HCEC 1CT (cell line): ENCODE measurements at regions not wholly inside any gene's neighbourhood (a gene's known extent, or its start where the extent isn't known, plus 50 kb on each side); places are given as distances from the start of the nearest gene placed in this dataset.
A peak's percentile ranks its signal among the peaks of the same experiment; 100 is the strongest.
"Not testable (repeated sequence)": the region's sequence is repeated elsewhere in the genome, so short reads cannot be mapped to it uniquely, and the experiment has no call there.

Source experiments
- DNase-seq: peaks from one replicate; pipeline ENCODE4 v3.0.0-alpha.2; 2017

DNA sequence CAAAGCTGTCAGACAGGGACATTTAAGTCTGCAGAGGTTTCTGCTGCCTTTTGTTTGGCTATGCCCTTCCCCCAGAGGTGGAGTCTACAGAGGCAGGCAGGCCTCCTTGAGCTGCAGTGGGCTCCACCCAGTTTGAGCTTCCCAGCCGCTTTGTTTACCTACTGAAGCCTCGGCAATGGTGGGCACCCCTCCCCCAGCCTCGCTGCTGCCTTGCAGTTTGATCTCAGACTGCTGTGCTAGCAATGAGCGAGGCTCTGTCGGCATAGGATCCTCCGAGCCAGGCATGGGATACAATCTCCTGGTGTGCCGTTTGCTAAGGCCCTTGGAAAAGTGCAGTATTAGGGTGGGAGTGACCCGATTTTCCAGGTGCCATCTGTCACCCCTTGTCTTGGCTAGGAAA is 149.4 kb upstream of the PGRMC2 start:
- DNase-seq = not testable (repeated sequence)

DNA sequence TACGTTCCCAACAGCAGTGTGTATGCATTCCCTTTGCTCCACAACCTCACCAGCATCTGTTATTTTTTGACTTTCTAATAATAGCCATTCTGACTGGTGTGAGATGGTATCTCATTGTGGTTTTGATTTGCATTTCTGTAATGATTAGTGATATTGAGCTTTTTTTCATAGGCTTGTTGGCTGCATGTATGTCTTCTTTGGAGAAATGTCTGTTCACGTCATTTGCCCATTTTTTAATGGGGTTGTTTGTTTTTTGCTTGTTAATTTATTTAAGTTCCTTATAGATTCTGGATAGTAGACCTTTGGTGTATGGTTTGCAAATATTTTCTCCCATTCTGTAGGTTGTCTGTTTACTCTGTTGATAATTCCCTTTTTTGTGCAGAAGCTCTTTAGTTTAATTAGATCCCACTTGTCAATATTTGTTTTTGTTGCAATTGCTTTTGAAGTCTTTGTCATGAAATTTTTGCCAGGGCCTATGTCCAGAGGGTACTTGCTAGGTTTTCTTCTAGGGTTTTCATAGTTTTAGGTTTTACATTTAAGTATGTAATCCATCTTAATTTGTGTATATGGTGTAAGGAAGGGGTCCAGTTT is 141.5 kb upstream of the PGRMC2 start:
- DNase-seq = not testable (repeated sequence)

DNA sequence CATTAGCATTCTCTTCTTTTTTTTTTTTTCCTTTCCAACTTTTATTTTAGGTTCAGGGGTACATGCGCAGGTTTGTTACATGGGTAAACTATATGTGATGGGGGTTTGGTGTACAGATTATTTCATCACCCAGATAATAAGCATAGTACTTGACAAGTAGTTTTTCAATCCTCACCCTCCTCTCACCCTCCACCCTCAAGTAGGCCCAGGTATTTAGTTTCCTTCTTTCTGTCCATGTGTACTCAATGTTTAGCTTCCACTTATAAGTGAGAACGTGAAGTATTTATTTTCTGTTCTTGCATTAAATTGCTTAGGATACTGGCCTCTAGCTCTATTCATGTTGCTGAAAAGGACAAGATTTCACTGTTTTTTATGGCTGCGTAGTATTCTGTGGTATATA is 140.8 kb upstream of the PGRMC2 start:
- no peak for DNase-seq

DNA sequence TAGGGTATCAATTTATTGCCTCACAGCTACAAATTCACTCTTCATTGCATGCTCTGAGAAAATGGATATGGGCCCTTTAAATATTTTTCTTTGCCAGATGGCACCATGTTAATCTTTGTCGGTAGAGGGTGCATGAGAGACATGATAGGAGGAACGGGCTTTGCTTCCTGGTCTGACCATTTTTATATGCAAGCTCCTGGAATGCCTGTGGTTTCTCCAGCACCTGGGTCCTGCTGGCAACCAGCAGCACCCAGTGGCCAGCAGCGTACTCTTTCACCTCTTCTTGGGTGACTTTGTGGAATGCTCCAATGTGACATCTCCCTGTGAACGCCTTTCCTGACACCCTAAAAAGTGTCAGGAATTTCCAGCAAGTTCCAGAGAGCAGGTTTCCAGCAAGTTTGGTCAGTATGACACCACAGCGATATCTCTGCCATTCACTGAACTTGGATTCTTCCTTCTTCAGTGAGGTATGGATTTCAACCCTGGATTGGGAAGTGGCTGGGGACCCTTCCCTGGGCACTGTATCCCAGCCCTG is 140.3 kb upstream of the PGRMC2 start:
- peak; percentile 66 for DNase-seq

DNA sequence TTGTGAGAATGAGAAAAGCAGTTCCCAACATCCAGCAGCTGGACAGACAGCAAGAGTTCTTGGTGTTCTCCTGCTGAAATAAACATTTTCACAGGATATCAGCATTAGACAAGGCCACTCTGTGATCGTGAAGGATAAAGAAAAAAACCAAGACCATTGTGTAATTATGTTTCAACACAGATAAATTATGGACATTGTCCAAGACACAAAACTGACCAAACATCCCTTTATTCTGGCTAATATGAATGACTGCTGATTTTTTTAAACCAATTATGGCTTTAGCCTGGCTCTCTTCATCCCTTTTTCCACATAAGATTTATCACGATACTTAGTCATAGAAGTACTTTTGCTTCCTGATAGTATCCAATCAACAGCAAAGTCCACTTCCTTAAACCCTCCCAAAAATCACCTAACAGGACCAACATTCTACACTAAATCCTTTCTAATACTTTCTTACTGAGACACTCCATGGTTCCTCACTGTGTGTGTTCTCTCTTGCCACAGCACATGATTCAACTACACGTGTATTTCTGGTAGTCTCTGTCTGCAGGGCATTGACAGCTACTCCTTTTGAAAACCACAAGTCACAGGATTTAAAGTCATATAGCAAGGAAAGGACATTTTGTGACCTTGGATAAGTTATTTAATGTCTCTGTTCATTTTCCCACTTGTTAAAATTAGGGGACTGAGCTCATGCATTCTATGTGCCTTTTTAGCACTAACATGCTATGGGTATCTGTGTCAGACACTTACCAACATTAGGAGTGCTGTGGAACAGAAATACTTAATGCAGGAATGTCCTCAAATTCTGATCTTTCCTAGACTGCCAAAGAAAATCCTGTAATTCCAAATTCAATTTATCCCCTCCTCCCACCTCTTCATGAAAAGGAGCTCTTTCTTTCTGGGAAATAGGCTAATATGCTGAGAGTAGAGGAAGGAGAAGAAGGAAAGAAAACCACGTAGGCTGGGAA is 137.2 kb upstream of the PGRMC2 start:
- DNase-seq = peak; percentile 24

DNA sequence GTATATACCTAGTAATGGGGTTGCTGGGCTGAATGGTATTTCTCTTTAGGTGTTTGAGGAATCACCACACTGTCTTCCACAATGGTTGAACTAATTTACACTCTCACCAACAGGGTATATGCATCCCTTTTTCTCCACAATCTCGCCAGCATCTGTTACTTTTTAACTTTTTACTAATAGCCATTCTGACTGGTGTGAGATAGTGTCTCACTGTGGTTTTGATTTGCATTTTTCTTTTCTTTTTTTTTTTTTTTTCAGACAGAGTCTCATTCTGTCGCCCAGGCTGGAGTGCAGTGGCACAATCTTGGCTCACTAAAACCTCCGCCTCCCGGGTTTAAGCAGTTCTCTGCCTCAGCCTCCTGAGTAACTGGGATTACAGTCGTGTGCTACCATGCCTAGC is 134.7 kb upstream of the PGRMC2 start:
- not testable (repeated sequence) for DNase-seq

DNA sequence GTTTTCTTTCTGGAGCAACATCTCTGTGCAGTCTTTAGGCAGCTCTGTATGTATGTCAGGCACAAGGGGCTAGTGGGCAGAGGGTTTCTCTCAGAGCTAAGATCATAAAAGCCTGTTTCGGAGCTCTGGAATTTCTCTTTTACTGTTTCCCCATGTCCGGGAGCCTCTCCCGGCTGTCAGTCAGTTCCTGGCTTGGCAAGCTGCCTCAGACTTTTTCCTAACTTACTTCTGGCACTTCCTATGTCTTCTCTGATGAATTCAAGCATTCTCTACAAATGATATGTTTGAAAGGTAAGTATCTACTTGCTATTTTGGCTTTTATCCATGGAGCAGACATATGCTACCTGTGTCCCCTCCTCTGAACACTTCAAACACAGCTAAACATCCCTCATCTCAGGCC is 129.3 kb upstream of the PGRMC2 start:
- DNase-seq = no peak

DNA sequence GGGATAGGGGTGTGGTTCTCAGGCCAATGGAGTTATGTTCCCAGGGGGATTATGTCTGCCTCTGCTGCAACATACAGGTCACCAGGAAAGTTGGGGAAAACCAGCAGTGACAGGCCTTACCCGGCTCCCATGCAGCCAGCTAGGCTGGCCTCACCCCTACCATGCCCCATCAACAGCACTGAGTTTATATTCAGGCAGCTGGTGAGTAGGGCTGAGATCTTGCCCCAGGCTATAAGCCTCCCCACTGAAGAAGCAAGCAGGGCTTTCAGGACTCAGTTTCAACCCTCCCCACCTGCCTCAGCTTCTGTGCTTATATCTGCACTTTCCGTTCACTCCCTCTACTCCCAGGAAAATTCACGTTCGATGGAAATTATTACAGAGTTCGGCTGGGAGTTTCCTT is 122.4 kb upstream of the PGRMC2 start:
- no peak for DNase-seq

DNA sequence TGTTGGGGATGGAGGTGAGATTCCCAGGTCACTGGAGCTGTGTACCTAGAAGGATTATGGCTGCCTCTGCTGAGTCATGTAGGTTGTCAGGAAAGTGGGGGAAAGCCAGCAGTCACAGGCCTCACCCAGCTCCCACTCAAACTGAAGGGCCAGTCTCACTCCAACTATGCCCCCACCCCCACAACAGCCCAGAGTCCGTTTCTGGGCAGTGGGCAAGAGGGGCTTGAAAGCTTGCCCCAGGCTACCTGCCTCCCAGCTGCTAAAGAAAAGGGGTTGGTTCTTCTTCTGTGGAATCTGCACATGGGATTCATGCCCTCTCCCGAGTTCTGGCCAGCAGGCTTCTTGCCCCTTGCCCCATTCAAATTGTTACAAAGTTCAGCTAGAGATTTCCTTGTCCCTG is 116.0 kb upstream of the PGRMC2 start:
- DNase-seq = no peak

DNA sequence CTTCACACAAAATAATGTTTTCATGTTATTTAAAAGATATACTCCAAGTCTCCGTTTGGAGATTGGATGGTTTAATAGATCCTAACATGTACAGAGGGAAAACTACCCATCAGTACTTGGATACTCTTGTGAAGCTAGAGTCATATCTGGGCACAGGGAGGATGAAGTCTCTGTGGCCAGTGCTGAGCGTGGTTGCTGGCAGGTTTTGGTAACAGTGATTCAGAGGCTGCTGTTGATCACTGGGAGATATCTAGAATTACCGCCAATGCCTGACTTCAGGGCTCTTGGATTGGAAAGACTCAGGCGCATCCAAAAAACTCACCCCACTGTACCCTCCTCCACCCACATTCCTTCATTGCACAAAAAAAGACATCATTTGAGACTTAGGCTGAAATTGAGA is 107.2 kb upstream of the PGRMC2 start:
- no peak for DNase-seq

DNA sequence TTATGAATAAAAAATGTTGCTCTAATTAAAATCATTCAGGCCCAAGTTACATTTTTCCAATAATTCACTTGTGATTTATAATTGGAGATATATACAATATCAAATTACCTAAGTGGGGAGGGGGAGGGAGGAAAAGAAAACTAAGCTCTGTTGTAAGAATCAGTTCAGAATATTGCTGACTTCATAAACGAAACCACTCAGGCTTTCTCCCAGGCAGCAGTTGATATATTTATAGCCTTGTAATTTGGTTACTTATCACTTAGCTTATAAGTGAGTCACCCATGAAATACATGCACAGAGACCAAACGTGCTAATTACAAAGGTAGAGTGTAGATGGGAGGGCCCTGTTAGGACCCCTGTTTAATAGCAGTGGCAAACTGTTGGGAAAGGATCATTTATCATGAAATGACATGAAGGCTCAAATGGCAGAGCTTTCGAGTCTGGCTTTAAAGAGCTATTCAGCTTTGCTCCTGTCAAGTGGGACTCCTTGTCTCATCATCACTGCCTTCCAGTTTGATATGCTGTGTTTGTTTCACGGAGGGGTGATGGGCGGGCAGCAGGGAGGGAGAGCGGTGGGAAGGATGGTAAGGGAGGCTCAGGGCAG is 105.6 kb upstream of the PGRMC2 start:
- DNase-seq = no peak

DNA sequence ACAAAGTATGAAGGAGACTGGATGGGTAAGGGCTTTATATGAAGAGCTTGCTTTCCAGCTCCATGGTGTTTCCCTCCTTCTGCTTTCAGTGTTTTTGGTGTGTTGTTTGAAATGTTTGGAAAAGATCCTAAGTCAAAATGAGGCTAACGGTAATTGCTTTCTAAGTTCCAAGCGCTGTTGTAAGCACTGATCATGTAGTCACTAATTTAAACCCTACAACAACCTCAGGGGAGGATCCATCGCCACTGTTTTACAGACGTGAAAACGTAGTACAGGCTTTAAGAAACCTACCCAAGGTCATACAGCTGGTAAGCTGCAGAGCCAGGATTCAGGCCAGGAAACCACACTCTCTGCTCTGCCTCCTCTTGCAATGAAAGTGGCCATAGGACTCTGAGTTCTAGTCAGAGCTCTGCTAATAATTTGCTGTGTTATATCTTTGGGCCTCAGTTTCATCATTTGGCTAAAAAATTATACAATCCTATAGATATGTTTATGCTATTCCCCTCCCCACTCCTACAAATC is 102.9 kb upstream of the PGRMC2 start:
- DNase-seq = no peak

DNA sequence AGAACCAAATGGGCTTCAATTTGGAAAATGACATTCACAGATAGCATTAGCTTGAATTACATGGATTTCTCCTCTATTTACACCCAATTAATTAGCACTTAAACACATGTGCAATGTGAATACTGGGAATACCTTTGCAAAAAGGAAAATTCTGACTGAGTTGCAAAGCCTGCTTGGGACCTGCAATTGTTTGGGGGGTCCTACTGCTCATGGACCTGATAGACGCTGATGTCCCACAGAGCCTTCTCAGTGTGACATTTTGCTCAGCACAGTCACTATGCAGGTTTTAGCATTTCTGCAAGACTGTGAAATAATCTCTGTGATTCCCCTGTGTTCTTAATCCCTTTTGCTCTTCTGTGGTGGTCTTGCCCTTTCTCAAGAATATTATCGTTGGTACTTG is 101.2 kb upstream of the PGRMC2 start:
- no peak for DNase-seq

DNA sequence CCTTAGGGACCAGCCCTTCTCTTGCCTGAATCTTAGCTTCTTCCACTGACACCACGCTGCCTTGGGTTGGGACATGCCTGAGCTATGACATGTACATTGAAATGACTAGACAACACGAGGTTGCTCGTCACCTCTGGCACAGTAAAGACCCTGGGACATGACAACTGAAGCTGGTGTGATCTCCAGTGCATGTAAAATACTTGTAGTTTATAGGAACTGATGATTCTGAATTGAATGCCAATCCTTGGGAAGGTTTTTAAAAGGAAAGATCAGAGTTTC is 100.7 kb upstream of the PGRMC2 start:
- peak; percentile 1 for DNase-seq

DNA sequence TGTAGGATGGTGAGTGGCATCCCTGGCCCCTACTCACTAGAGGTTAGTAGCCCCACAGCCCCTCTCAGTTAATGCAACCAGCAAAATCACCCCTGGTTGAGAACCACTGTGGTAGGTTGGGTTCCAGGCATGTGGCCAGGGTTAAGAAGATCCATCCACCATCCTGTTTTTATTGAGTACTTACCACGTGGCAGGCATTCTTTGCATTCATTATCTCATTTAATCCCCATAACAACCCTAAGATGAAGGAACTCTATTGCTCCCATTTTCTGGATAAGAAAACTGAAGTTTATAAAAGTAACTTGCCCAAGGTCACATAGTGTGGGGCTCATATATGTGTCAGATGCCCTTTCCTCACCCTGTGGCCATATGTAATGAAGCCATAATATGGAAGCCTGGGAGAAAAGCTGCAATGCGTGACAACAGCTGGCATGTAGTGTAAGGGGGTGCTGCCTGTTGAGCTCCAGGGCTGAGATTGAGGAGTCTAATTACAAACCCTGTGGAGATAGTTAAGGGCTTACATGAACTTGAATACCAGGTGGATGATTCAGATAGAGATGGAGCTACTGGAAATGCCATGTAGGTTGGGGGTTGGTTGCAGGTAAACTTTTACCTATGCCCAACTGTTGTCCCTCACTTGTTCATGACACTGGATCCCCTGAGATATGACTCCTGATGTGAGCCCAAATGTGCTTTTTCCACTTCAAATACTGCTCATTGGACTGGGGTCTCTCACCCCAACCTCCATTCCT is 100.2 kb upstream of the PGRMC2 start:
- peak; percentile 42 for DNase-seq

DNA sequence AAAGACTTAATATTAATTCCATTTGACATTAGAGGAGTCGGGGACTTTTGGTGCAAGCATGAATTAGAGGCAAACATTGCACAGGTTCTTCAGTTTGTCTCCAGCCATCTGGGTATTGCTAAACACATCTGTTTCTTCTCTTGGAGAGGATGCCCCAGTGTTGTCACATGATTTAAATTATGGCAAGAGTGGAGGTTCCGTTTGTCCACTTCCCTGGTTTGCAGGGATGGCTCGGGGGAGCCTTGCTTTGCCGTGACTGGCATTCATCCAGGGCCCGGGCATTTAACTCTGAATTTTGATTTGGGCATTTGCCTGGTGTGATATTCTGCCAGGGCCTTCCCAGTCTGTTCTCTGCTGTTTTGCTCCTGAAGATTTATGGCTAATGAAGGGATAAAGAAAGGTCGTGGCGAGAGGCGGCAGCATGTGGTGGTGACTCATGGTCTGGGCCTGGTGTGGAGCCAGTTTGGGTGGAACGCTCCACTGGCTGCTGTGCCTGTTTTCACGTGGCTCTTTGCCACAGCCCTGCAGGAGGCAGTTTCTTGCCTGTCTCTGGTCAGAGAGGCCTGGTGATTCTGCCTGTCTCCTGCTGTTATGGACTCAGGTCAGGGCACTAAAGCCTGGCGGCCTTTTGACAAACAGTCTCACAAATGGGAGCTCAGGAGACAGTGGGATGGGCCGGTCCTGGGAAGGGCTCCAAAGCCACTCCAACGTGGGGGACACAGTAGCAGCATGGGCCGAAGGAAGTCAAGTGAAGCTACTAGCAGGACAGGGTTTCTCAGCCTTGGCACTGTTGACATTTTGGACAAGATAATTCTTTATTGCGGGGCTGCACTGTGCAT is 99.4 kb upstream of the PGRMC2 start:
- DNase-seq = peak; percentile 91

DNA sequence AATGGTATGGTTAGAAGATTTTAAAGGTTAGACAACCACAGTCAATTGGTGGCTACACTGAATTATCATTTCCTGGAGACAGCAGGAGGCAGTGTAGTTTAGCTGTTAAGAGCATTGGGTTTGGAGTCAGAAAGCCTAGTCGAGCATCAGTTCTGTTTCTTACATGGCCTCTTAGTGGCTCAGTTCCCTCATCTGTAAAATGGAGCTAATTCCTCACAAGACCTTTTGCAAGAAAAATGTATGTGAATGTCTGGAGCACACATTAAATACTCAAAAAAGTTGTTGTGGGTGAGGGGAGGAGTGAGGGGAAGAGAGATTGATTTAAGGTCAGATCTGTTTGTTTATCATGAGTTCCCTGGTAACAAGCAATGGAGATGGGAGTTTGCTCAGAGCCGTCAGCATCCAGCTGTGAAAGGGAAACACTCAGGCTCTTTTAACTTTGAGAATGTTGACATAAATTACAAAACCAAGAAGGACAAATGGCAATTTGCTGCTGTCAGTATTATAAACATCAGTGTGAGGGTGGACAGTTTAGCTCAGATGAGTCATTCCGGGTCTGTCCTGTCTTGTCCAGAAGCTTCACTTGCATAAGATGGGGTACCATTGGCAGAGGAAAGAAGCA is 98.2 kb upstream of the PGRMC2 start:
- DNase-seq = peak; percentile 64

DNA sequence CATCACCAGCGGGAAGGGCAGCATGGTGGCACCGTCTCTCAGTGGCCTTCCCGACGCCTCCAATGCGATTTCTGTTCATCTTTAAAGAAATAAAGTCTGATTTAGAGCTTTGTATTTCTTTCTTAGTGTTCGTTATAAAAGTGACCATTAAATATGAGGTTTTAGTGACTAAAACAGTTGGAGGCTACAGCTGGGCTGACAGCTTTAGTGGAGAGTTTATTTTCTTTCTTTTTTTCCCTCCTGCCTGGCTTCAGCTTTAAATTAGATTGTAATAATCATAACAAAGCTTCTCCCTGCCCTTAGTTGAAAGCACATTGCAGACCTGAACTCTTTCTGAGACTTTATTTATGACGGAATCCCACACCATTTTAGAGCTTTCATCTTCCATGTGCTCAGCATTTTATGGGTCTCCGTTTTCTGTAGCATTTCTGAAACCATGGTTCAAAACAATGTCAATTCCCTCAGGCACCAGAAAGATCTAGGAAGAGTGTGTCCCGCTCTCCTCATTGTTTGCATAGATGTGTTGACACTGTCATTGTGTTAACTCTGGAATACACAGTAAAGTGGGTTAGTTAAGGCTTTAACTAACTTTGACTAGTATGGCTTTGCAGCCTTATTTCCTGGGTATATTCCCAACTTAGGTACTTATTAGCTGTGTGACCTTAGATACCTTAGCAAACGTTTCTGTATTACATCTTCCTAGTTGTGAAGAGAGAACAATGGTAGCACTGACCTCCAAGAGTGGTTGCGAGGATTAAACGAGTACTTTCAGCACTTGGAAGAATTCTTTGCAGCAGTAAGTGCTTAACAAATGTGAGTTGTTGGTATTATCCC is 97.4 kb upstream of the PGRMC2 start:
- no peak for DNase-seq

DNA sequence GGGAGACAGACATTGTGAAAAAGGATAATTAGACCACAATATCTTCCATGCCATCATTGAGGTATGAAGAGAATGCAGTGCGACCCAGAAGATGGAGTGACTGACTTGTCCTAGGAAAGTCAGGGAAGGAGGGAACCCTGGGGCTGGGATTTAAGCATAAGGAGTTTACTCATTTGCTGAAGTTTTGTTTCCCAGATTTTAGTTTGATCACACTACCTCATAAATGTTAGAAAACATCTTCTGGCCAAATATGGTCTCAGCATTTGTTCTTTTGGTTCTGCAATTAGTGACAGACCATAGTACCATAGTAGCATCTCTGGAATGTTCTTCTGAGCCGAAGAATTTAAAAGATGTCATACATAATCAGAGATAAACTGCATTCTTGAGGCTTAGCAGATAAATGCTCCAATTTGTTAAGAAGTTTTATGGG is 96.5 kb upstream of the PGRMC2 start:
- peak; percentile 21 for DNase-seq

DNA sequence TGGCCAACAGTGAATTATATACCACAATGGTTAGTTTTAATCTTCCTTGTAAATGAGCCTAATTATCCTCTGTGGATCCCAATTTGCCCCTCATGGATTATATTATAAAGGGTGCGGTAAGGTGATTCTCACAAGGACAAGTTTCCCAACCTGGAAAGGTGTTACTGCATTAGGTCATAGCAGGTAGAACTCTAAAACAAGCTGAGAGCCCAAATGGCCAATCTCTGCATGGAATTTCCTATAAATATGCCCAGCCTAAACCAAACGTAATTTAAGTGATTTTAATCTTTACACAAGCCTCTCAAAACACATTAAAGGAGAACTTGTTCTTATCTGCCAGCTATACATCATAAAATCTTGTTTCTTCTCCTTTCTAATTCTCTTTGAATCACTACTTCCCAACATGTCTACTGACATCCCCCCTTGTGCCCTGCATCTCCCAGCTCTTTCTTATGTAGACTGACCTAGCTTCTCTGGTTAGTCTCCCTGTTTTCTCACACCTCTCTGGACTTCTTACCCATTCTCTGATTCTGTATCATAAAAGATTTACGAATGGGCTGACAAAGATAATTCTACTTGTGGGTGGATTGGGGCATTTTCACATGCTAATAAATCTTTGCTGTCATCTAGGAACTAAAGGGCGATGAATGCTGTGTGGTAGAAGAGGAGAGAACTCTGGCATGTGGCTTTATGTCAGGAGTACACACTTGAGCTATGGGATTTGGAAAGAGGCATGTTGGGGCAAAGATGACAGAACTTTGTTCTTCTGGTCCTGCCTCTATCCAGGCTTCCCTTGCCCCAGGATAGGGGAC is 94.3 kb upstream of the PGRMC2 start:
- DNase-seq = no peak
